Activated CD8-positive, alpha-beta T cell treated with anti-CD3 and anti-CD28 coated beads, Interleukin-2, amount 10 ng/mL, durations not matched to agents 7 days and 5 days (primary cell): ENCODE measurements at regions not wholly inside any gene's neighbourhood (a gene's known extent, or its start where the extent isn't known, plus 50 kb on each side); places are given as distances from the start of the nearest gene placed in this dataset.
"Not testable (repeated sequence)": the region's sequence is repeated elsewhere in the genome, so short reads cannot be mapped to it uniquely, and the experiment has no call there.

Source experiments
- ATAC-seq: fragments of 150-1000 bp; cut with Tn5 transposase; one replicate; pipeline ENCODE4 v1.10.0; 2021; ENCODE audit warnings: moderate library complexity
- CTCF ChIA-PET: fragments of 350-600 bp; sonication (Branson Sonifier 250); formaldehyde crosslinking; loops from one replicate; lab custom pipeline; 2021; ENCODE audit warnings: antibody characterized with exemption; lab: Charles Lee
- POLR2A ChIA-PET: fragments of 350-600 bp; sonication (Branson Sonifier 250); formaldehyde crosslinking; loops from one replicate; lab custom pipeline; 2021; ENCODE audit warnings: antibody characterized with exemption; lab: Charles Lee
- DNase-seq: peaks from one replicate; pipeline ENCODE4 v3.0.0-alpha.2; 2020
- H3K27ac Mint-ChIP-seq: one replicate; pipeline ENCODE4 v1.8.0; 2021; ENCODE audit warnings: mild to moderate bottlenecking, mixed read lengths
- H3K27me3 Mint-ChIP-seq: one replicate; pipeline ENCODE4 v1.8.0; 2021; ENCODE audit warnings: low read depth, mixed read lengths
- H3K36me3 Mint-ChIP-seq: one replicate; pipeline ENCODE4 v1.8.0; 2021; ENCODE audit warnings: low read depth, mixed read lengths
- H3K4me1 Mint-ChIP-seq: one replicate; pipeline ENCODE4 v1.8.0; 2021; ENCODE audit warnings: low read depth, mixed read lengths
- H3K4me3 Mint-ChIP-seq: one replicate; pipeline ENCODE4 v1.8.0; 2021; ENCODE audit warnings: mild to moderate bottlenecking, mixed read lengths
- H3K9me3 Mint-ChIP-seq: one replicate; pipeline ENCODE4 v1.8.0; 2022; ENCODE audit warnings: mixed read lengths; ENCODE audit not compliant: insufficient read depth

DNA sequence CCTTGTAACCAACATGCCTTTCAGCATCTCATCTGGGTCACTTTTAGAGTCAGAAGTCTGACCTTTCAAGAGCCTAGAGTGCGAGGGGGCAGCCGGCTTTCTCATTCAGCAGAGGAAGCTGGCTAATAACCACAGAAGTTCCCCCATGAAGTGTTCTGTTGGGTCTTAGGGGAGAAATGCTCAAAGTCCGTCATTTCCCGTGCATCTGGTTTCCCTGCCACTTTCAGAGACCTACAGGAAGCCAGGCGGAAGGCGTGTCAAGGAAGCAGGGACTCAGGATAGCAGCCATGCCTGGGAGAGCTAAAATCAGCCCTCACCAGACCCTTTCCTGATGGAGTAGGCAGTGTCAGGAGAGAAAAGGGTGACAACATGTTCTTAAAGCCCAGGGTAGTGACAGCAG is 301.8 kb upstream of the ID2 start:
- Mint-ChIP-seq H3K27me3 (peaks cover 2% of the 10 kb centered on the region), H3K27ac (no peak overlapping the region), H3K36me3 (peaks cover 2% of the 10 kb centered on the region), H3K4me1 (peaks cover 37% of the 10 kb centered on the region), H3K4me3 (no peak overlapping the region), H3K9me3 (no peaks in the 10 kb centered on the region)
- POLR2A ChIA-PET = interaction anchor here (1.3 kb wide), 1 partner anchor 12 kb away, joined by 4 read pairs; no protein-coding TSS in a partner anchor
- CTCF ChIA-PET = no interaction called here
- ATAC-seq (no peak), DNase-seq (no peak)

GRCh38 chr2:8380566-8380965 is 301.3 kb upstream of the ID2 start:
- ATAC-seq = no peak
- Mint-ChIP-seq H3K36me3 (peaks cover 2% of the 10 kb centered on the region), H3K27ac (no peak overlapping the region), H3K4me1 (peaks cover 40% of the 10 kb centered on the region), H3K9me3 (no peaks in the 10 kb centered on the region), H3K4me3 (no peak overlapping the region), H3K27me3 (peaks cover 5% of the 10 kb centered on the region)
- CTCF ChIA-PET = no interaction called here
- DNase-seq = no peak
- POLR2A ChIA-PET = interaction anchor here (1.3 kb wide), 1 partner anchor 13 kb away, joined by 4 read pairs; no protein-coding TSS in a partner anchor

- ChIA-PET POLR2A (no interaction called here), CTCF (no interaction called here)
- Mint-ChIP-seq H3K9me3 (no peaks in the 10 kb centered on the region), H3K4me1 (peaks cover 29% of the 10 kb centered on the region), H3K36me3 (peaks cover 2% of the 10 kb centered on the region), H3K27ac (no peak overlapping the region), H3K27me3 (peaks cover 5% of the 10 kb centered on the region), H3K4me3 (no peak overlapping the region)
- ATAC-seq (no peak), DNase-seq (no peak)
Observed at GRCh38 chr2:8382485-8382884, 299.4 kb upstream of the ID2 start.

GRCh38 chr2:8386748-8387147 is 295.1 kb upstream of the ID2 start:
- H3K36me3 Mint-ChIP-seq, H3K27ac Mint-ChIP-seq, ATAC-seq, H3K27me3 Mint-ChIP-seq, POLR2A ChIA-PET, DNase-seq, H3K4me3 Mint-ChIP-seq, CTCF ChIA-PET, H3K9me3 Mint-ChIP-seq: not testable (repeated sequence)
- H3K4me1 Mint-ChIP-seq = peaks cover 26% of the 10 kb centered on the region

- ChIA-PET CTCF (no interaction called here), POLR2A (no interaction called here)
- H3K27me3 Mint-ChIP-seq = peaks cover 3% of the 10 kb centered on the region
- H3K27ac Mint-ChIP-seq = no peak overlapping the region
- H3K9me3 Mint-ChIP-seq = no peaks in the 10 kb centered on the region
- peaks cover 4% of the 10 kb centered on the region for H3K36me3 Mint-ChIP-seq
- peaks cover 25% of the 10 kb centered on the region for H3K4me1 Mint-ChIP-seq
- DNase-seq (no peak), ATAC-seq (no peak)
- H3K4me3 Mint-ChIP-seq = no peak overlapping the region
Observed at GRCh38 chr2:8388781-8389180, 293.1 kb upstream of the ID2 start.

DNA sequence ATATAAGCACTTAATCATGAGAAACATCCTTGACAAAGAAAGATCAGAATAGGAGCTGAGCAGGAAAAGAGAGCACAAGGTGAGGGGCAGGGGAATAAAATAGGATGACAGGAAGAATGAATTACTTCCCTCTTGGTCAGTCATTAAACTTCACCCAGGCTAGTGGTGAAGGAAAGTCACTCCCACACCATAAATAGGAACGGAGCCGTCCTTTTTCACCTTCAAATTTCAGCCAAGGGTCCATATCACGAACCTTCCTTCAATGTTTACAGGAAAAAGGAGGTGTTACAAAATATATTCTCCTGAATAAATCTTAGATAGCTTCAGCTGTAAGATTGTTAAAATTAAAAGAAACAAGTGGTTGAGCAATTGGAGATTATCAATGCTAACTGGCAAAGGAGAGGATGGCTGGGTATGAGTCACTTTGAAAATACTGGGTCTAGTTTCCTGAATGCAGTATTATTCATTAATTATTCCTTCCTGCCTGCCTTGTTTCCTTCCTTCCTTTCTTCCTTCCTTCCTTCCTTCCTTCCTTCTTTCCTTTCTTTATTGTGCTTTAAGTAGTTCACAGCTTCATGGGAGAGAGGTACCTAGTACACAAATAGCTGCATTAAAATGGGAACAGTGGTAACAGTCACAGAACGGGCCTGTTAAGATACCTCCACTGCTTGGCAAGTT is 292.3 kb upstream of the ID2 start:
- POLR2A ChIA-PET = no interaction called here
- peaks cover 4% of the 10 kb centered on the region for H3K36me3 Mint-ChIP-seq
- H3K27ac Mint-ChIP-seq = no peak overlapping the region
- H3K4me3 Mint-ChIP-seq = no peak overlapping the region
- peaks cover 3% of the 10 kb centered on the region for H3K27me3 Mint-ChIP-seq
- ATAC-seq (no peak), DNase-seq (no peak)
- no peaks in the 10 kb centered on the region for H3K9me3 Mint-ChIP-seq
- H3K4me1 Mint-ChIP-seq = peaks cover 25% of the 10 kb centered on the region
- CTCF ChIA-PET = no interaction called here

DNA sequence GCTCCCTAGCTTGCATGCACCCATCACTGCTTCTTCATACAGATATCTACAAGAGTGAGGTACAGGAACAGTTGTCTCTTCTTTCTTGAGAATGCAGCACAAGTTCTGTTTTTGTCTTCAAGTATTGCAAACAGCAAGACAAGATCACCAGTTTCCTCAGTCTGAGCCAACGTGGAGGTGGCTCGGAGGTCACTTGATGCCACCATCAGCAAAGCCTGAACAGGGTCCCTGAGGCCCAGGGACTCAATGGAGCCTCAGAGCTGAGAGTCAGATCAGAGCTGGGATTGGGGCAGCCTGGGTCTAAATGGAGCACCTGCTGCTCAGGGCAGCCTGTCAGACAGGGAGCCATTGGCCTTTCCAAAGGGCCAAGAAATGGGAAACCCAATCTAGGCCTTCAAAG is 290.7 kb upstream of the ID2 start:
- Mint-ChIP-seq H3K4me3 (no peak overlapping the region), H3K4me1 (peaks cover 31% of the 10 kb centered on the region), H3K27ac (no peak overlapping the region), H3K9me3 (no peaks in the 10 kb centered on the region), H3K27me3 (no peaks in the 10 kb centered on the region), H3K36me3 (peaks cover 4% of the 10 kb centered on the region)
- ATAC-seq (no peak), DNase-seq (no peak)
- POLR2A ChIA-PET = no interaction called here
- CTCF ChIA-PET = no interaction called here

- CTCF ChIA-PET = no interaction called here
- Mint-ChIP-seq H3K27me3 (no peaks in the 10 kb centered on the region), H3K4me1 (peaks cover 31% of the 10 kb centered on the region), H3K36me3 (peaks cover 4% of the 10 kb centered on the region), H3K27ac (no peak overlapping the region), H3K9me3 (no peaks in the 10 kb centered on the region), H3K4me3 (no peak overlapping the region)
- POLR2A ChIA-PET = no interaction called here
- DNase-seq (no peak), ATAC-seq (no peak)
Observed at GRCh38 chr2:8391584-8391983, 290.3 kb upstream of the ID2 start.

GRCh38 chr2:8392098-8392866 is 289.6 kb upstream of the ID2 start:
- DNase-seq (peak; percentile 6), ATAC-seq (no peak)
- peaks cover 31% of the 10 kb centered on the region for H3K4me1 Mint-ChIP-seq
- ChIA-PET CTCF (no interaction called here), POLR2A (no interaction called here)
- peaks cover 4% of the 10 kb centered on the region for H3K36me3 Mint-ChIP-seq
- H3K4me3 Mint-ChIP-seq = no peak overlapping the region
- H3K9me3 Mint-ChIP-seq = no peaks in the 10 kb centered on the region
- H3K27ac Mint-ChIP-seq = peak overlapping the region; percentile 14
- H3K27me3 Mint-ChIP-seq = no peaks in the 10 kb centered on the region

DNA sequence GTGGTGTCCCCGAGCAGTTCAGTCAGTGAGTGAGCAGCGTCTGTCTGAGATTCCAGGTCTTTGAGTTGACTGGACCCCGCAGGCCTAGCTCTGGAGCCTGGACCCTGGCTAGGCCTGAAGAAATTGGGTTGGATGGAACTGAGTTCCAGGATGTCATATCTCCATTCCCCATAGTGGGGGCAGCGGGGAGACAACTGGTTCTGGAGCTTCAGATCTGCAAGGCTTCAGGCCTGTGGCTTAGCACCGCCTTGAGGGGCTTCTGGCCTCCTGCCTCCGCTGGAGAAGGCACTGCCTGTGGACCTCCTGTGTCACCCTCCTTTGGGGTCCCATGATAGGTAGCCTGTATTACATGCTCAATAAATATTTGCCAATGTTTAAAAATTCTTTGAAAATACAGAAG is 288.4 kb upstream of the ID2 start:
- no peak overlapping the region for H3K4me3 Mint-ChIP-seq
- H3K9me3 Mint-ChIP-seq = no peaks in the 10 kb centered on the region
- ChIA-PET CTCF (no interaction called here), POLR2A (no interaction called here)
- H3K4me1 Mint-ChIP-seq = peaks cover 31% of the 10 kb centered on the region
- H3K27ac Mint-ChIP-seq = no peak overlapping the region
- no peak for DNase-seq
- ATAC-seq = no peak
- peaks cover 4% of the 10 kb centered on the region for H3K36me3 Mint-ChIP-seq
- H3K27me3 Mint-ChIP-seq = peaks cover 5% of the 10 kb centered on the region

- no peak for DNase-seq
- Mint-ChIP-seq H3K36me3 (peaks cover 2% of the 10 kb centered on the region), H3K4me1 (peaks cover 30% of the 10 kb centered on the region), H3K9me3 (no peaks in the 10 kb centered on the region), H3K27ac (no peak overlapping the region), H3K27me3 (peaks cover 5% of the 10 kb centered on the region), H3K4me3 (no peak overlapping the region)
- CTCF ChIA-PET = no interaction called here
- POLR2A ChIA-PET = no interaction called here
- no peak for ATAC-seq
Observed at GRCh38 chr2:8394131-8394530, 287.7 kb upstream of the ID2 start.

DNA sequence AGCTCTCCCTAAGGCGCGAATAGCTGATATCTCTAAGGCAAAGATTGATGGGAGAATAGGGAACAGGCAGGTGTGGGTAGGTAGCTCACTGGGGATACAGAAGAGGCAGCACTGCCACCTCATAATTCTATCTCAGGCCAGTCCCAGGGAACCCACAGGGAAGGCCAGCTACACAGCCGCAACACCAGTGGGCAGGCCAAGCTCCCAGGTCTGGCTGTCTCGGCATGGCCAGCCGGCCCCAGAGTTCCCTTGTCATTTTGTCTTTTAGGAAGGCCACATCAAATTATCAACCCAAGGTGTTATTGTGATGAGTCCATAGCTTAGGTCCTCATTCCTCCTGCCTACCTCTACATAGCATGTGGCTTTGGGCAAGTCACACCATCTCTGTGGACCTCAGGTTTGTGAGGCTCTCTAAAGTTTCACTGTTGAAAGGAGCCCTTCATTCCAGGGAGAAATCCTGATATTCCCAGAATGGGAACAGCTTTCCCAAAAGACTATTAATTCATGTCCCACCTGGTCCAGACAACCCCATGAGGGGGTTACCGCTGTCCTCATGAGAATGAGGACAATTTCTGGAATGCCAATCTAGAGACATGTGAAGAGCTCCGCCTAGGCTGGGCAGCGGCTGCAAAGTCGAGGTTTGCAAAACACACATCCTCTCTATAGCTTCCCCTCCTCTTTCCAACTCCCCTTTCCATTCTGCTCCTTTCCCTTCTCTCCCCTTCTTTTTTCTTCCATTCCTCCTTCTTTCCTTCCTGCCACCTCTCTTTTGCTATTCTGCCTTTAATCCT is 287.1 kb upstream of the ID2 start:
- H3K9me3 Mint-ChIP-seq = no peaks in the 10 kb centered on the region
- no peak overlapping the region for H3K4me3 Mint-ChIP-seq
- H3K36me3 Mint-ChIP-seq = no peaks in the 10 kb centered on the region
- ATAC-seq = no peak
- no peak for DNase-seq
- peaks cover 26% of the 10 kb centered on the region for H3K4me1 Mint-ChIP-seq
- no peak overlapping the region for H3K27ac Mint-ChIP-seq
- H3K27me3 Mint-ChIP-seq = peaks cover 5% of the 10 kb centered on the region
- CTCF ChIA-PET = no interaction called here
- POLR2A ChIA-PET = no interaction called here
